ENCODE measurements at regions not wholly inside any gene's neighbourhood (a gene's known extent, or its start where the extent isn't known, plus 50 kb on each side); places are given as distances from the start of the nearest gene placed in this dataset.

DNA sequence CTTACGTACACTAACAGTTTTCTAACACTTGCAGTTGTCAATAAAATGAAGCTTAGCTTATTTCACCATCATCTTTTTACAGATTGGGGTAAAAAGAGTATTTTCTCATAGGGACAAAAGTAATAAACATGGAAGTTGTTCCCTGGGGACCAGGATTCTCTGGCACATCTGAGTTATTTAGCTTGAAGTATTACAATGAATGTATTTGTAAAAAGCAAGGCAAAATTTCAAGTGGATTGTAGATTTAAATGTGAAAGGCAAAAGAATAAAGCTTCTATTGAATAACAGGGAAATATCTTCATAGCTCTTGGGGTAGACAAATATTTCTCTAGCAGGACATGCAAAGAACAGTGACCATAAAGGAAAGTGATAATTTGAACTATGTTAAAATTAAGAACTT lies 260.0 kb upstream of the ECI2 start:
- DNase-seq (ENCODE audit: low spot score in 2 of 2) (no peak), ATAC-seq (no peak)
- Mint-ChIP-seq H3K36me3 (no peaks in the 10 kb centered on the region), H3K9me3 (no peaks in the 10 kb centered on the region), H3K4me3 (no peak overlapping the region), H3K27ac (no peak overlapping the region), H3K4me1 (no peaks in the 10 kb centered on the region)

- Mint-ChIP-seq H3K27ac (no peak overlapping the region), H3K4me1 (no peaks in the 10 kb centered on the region), H3K4me3 (no peak overlapping the region), H3K9me3 (no peaks in the 10 kb centered on the region), H3K36me3 (no peaks in the 10 kb centered on the region)
- DNase-seq (ENCODE audit: low spot score in 2 of 2) (no peak), ATAC-seq (no peak)
Measured at GRCh38 chr6:4394786-4395185, 259.4 kb upstream of the ECI2 start.

DNA sequence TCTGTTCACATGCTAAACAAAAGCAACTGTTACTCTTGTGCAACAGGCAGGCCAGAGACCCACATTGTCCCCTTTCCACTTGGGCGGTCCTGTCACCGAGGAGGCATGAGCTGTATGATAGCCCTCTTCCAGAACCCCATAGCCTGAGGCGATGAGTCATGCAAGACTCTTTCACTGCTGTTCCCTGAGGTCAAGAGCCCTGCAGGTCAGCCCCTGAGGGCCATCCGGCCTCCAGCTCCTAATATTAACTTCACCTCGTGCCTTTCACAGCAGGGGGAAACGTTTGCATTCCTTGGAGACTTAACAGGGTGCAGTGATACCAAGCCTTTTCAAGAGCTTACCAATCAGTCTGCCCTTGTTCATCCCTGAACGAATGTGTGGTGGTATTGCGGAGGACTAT lies 253.3 kb upstream of the ECI2 start:
- ATAC-seq (no peak), DNase-seq (ENCODE audit: low spot score in 2 of 2) (no peak)
- Mint-ChIP-seq H3K4me1 (no peaks in the 10 kb centered on the region), H3K27ac (no peak overlapping the region), H3K36me3 (no peaks in the 10 kb centered on the region), H3K4me3 (no peak overlapping the region), H3K9me3 (peaks cover 9% of the 10 kb centered on the region)

DNA sequence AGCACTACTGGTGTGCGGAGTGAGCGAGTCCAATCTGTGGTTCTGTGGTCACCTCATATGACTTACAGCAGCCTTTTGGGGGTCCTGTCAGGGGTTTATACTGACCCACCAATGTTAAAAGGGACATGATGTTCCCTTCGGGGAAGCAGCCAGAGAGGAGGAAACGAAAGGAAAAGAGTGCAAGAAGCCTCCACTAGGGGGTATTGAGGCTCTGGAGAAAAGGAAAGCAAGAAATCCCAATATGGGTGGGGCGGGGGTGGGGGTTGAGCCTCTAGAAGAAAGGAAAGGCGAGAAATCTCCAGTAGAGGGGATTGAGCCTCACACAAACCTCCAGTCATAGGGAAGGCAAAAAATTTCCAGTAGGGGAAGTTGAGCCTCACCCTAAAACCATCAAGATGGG lies 249.3 kb upstream of the ECI2 start:
- no peak overlapping the region for H3K27ac Mint-ChIP-seq

DNA sequence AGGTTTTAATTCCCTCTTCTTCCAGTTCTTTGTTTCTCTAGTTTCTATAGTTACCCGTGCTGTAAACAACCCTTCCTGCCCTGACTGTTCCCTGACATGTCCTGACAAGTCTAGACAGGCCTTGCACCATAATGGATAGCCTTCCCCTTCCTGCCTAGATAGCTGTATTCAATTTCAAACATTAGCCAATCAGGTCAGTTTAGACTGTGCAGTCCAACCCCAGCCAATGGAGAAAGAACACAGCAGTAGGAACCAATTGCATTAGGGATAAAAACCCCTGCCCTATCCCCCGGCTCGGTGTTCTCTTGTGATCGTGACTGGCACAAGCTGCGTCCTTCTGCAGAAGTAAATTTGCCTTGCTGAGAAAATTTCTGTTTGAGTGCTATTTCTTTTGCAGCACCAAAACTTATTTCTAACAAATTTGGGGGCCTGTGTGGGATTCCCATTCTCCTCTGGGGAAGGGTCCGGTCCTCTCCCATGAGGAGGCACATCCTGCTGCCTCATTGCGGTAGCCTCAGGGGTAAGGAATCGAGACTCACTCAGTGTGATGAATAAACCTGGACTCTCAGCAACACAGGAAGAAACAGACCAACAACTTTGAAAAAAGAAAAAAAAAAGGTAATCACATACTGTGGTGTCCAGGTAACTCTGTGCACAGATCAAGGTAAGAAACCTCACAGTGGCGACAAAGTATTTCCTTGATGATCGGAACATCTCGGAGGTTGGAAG lies 248.7 kb upstream of the ECI2 start:
- no peak for ATAC-seq
- no peaks in the 10 kb centered on the region for H3K4me1 Mint-ChIP-seq
- H3K27ac Mint-ChIP-seq, result no peak overlapping the region
- H3K36me3 Mint-ChIP-seq, result no peaks in the 10 kb centered on the region
- H3K4me3 Mint-ChIP-seq, result no peak overlapping the region
- no peak for DNase-seq (ENCODE audit: low spot score in 2 of 2)
- peaks cover 15% of the 10 kb centered on the region for H3K9me3 Mint-ChIP-seq

More for the DNA sequence above, 249.3 kb upstream of the ECI2 start:
- Mint-ChIP-seq H3K36me3 (no peaks in the 10 kb centered on the region), H3K9me3 (peaks cover 15% of the 10 kb centered on the region), H3K4me3 (no peak overlapping the region), H3K4me1 (no peaks in the 10 kb centered on the region)
- DNase-seq (ENCODE audit: low spot score in 2 of 2) (no peak), ATAC-seq (no peak)

GRCh38 chr6:4382362-4382853 lies 247.0 kb upstream of the ECI2 start:
- peaks cover 15% of the 10 kb centered on the region for H3K9me3 Mint-ChIP-seq
- ATAC-seq, result no peak
- no peak overlapping the region for H3K27ac Mint-ChIP-seq
- no peak for DNase-seq (ENCODE audit: low spot score in 2 of 2)
- H3K4me1 Mint-ChIP-seq, result no peaks in the 10 kb centered on the region
- no peak overlapping the region for H3K4me3 Mint-ChIP-seq
- H3K36me3 Mint-ChIP-seq, result no peaks in the 10 kb centered on the region

DNA sequence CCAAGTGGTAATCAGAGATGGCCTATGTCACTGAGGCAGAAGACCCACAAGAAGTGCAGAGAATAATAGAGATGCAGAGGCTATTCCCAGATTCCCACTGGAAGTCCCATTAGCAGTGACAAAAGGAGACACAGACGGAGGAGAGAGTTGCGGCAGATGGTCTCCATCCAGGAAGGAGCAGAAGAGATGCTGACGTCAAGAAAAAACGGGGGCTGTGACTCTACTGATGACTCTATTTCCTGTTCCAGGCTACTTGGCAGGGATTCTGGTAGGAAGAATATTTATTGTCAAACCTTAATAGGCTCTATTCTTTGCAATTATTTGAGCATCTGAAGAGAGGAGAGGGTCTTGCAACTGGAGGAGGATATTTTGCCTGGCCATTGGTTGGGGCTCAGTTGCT lies 246.0 kb upstream of the ECI2 start:
- DNase-seq (ENCODE audit: low spot score in 2 of 2), result no peak
- H3K9me3 Mint-ChIP-seq, result peaks cover 15% of the 10 kb centered on the region
- H3K27ac Mint-ChIP-seq, result no peak overlapping the region

DNA sequence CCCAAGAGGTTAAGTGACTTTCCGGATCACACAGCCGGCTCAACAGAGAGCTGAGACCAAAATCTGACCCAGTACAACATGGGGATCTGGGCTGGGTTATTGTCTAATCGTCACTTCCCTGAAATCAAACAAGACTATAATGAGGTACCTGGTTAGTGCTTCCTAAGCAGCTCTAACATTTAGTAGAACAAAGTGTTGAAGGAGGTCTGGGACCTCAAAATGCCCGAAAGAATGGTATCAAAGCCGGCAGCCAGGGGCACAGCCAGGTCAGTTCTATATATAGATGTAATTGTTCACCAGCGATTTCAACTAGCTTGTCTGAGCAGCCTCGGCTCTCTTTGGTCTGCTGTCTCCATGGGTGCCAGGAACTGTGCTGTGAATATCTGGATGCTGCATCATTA lies 245.5 kb upstream of the ECI2 start:
- Mint-ChIP-seq H3K9me3 (peaks cover 15% of the 10 kb centered on the region), H3K4me3 (no peak overlapping the region), H3K36me3 (no peaks in the 10 kb centered on the region), H3K4me1 (no peaks in the 10 kb centered on the region), H3K27ac (no peak overlapping the region)
- ATAC-seq, result no peak
- no peak for DNase-seq (ENCODE audit: low spot score in 2 of 2)

More for the DNA sequence above, 246.0 kb upstream of the ECI2 start:
- Mint-ChIP-seq H3K4me3 (no peak overlapping the region), H3K36me3 (no peaks in the 10 kb centered on the region), H3K4me1 (no peaks in the 10 kb centered on the region)
- ATAC-seq, result no peak

DNA sequence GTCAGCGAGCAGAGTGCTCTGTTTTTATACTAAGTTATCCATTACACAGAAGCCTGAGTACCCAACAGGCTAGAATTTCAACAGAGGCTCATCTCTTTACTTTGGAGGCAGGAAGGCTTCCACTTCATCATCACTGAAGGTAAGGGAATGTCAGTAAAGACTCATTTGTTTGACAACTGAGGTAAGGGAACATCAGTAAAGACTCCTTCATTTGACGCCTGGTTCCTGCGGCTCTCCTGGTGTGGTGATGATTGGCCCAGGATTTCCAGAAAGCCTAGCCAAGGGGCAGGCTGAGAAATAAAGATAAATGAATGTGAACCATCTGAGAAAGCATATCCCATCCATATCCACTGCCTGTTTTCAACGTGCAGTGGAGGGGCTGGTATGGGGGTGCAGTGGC lies 244.6 kb upstream of the ECI2 start:
- no peak for ATAC-seq

DNA sequence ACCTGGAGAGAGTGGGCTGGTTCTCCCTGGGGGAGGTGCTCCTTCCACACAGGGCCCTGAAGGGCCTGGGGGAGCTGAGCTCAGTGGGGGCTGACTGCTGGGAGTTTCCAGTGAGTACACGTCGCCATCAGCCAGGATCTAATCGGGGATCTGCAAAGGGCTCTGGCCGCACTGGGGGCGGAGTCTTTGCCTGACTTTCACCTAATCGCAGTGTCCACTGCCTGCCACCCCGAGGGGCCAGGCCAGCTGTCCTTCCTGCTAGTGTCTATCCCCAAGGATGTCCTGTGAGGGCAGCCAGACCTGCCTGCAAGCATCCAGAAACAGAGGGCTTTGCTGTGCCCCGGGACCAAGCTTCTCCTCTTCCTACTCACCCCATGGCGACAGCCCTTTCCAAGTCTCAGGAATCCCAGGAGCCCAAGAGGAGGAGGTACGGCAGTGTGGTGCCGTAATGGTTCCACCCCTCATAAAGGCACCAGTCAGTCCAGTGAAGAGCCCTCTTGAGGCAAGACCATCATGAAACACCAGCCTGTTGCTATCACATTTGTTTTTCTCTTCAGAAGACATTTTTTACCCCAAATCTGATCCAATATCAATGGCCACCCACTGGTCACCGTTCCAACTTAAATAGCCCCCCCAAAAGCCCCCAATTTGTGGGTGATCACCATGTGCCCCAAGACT lies 243.1 kb upstream of the ECI2 start:
- no peak overlapping the region for H3K27ac Mint-ChIP-seq

More for the DNA sequence above, 244.6 kb upstream of the ECI2 start:
- peaks cover 15% of the 10 kb centered on the region for H3K9me3 Mint-ChIP-seq
- H3K4me1 Mint-ChIP-seq, result no peaks in the 10 kb centered on the region
- no peaks in the 10 kb centered on the region for H3K36me3 Mint-ChIP-seq
- H3K4me3 Mint-ChIP-seq, result no peak overlapping the region
- DNase-seq (ENCODE audit: low spot score in 2 of 2), result no peak
- no peak overlapping the region for H3K27ac Mint-ChIP-seq

DNA sequence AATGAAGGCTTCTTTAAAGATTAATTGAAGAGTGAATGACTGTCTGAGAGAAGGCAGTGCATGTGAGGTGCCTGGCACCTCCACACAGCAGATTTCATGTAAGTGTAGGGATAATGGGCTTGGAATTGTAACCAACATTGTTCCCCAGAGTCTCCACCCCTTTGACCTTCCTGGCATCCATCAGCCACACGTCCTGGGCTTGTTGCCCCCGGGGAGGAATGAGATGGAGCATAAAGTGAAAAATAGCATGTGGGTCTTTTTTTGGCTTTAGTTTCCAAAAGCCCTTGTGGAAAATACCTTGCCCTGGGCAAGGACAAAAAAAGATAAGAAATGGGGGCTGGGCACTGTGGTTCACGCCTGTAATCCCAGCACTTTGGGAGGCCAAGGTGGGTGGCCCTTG lies 242.2 kb upstream of the ECI2 start:
- Mint-ChIP-seq H3K4me3 (no peak overlapping the region), H3K9me3 (peaks cover 6% of the 10 kb centered on the region), H3K4me1 (no peaks in the 10 kb centered on the region), H3K36me3 (no peaks in the 10 kb centered on the region), H3K27ac (no peak overlapping the region)
- DNase-seq (ENCODE audit: low spot score in 2 of 2) (no peak), ATAC-seq (no peak)

More for the DNA sequence above, 243.1 kb upstream of the ECI2 start:
- Mint-ChIP-seq H3K36me3 (no peaks in the 10 kb centered on the region), H3K9me3 (peaks cover 6% of the 10 kb centered on the region), H3K4me3 (no peak overlapping the region), H3K4me1 (no peaks in the 10 kb centered on the region)
- DNase-seq (ENCODE audit: low spot score in 2 of 2) (no peak), ATAC-seq (no peak)

DNA sequence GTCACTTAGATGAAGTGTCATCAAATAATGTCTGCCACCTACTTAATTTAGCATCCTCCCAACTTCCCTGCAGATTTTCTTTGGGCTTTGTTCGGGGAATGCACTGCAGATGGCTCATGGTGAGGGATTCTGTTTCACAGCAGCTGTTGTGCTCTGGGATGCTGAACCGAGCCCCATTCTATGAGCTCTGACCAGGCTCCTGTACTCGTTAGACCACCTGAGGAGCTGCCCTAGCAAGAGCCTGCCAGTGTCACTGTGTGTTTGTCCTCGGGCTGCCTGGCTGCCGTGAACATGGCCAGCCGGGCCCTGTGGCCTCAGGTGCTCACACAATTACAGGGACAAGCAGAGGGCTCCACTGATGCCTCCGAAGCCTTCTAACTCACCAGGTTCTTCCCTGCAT lies 238.8 kb upstream of the ECI2 start:
- Mint-ChIP-seq H3K4me3 (no peak overlapping the region), H3K27ac (no peak overlapping the region), H3K36me3 (no peaks in the 10 kb centered on the region), H3K4me1 (no peaks in the 10 kb centered on the region), H3K9me3 (no peaks in the 10 kb centered on the region)
- DNase-seq (ENCODE audit: low spot score in 2 of 2), result no peak
- no peak for ATAC-seq

DNA sequence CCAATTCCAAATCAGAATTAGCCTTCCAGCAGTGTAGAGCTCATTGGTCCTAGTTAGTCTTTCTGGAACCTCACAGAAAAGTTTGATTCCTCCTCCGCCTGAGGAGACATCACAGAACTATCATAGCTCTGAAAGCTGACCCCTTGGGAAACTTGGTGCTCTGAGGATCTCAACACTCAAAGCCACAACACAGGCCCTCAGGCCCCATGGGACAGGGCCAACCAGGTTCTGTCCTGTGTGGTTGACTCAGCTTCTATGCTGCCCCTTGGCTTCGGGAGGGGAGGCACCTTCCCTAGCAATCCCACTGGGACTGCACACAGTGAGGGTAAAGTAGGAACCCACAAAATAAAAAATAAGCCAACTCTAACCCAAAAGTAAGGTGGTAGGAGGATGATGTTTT lies 237.5 kb upstream of the ECI2 start:
- Mint-ChIP-seq H3K4me1 (no peaks in the 10 kb centered on the region), H3K4me3 (no peak overlapping the region), H3K36me3 (no peaks in the 10 kb centered on the region), H3K9me3 (no peaks in the 10 kb centered on the region), H3K27ac (no peak overlapping the region)
- no peak for DNase-seq (ENCODE audit: low spot score in 2 of 2)
- no peak for ATAC-seq

DNA sequence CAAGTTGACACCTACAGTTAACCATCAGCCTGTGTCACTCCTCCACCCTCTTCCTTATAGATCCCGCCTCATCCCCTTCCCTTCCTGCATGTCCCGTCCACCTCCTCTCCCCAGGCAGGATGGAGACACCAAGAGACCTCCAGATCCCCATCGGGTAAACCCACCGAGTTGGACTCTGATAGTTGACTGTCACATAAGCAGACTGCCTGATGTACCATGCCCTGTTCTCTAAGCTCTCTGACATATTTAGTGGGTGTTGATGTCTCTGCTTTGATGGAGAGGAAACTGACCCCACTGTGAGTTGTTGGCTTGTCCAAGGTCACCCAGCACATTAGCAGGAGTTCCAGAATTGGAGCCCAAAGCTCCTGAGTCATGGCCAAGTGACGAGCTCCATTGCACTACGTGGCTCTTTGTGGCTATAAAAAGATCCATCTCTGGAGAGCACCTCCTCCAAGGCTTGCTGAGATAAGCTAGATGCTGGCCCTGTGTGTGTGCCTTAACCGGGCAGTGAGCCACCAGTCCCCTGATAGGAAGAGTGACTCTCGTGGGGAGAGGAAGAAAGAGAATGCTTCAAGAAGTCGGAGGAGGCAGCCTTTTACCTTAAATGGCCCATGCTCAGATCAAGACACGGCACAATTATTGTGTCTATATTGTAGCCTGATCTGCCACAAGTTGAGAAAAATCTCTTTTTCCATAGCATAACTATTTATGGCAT lies 236.0 kb upstream of the ECI2 start:
- ATAC-seq, result no peak
- Mint-ChIP-seq H3K9me3 (no peaks in the 10 kb centered on the region), H3K36me3 (no peaks in the 10 kb centered on the region), H3K4me3 (no peak overlapping the region), H3K4me1 (no peaks in the 10 kb centered on the region), H3K27ac (no peak overlapping the region)
- no peak for DNase-seq (ENCODE audit: low spot score in 2 of 2)

DNA sequence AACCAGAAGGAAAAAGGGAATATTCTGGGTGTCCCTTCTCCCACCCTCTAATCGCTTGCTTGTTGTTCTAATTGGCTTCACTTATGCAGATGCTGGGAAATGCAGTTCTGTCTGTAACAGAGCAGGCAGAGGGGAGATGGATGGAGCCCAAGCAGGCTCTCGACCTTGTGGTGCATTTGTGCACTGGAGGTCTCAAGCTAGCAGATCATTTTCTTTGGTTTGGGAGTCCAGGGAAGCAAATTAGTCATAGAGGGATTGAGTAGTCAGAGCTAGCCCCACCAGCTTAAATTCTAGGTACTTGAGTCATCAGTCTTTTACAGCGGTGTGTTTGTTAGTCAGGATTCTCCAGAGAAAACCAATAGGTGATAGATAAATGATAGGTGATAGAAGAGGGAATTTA lies 234.7 kb upstream of the ECI2 start:
- no peak overlapping the region for H3K27ac Mint-ChIP-seq
- peaks cover under 1% of the 10 kb centered on the region for H3K4me1 Mint-ChIP-seq
- no peaks in the 10 kb centered on the region for H3K9me3 Mint-ChIP-seq
- ATAC-seq (no peak), DNase-seq (ENCODE audit: low spot score in 2 of 2) (no peak)
- H3K36me3 Mint-ChIP-seq, result no peaks in the 10 kb centered on the region
- H3K4me3 Mint-ChIP-seq, result no peak overlapping the region

DNA sequence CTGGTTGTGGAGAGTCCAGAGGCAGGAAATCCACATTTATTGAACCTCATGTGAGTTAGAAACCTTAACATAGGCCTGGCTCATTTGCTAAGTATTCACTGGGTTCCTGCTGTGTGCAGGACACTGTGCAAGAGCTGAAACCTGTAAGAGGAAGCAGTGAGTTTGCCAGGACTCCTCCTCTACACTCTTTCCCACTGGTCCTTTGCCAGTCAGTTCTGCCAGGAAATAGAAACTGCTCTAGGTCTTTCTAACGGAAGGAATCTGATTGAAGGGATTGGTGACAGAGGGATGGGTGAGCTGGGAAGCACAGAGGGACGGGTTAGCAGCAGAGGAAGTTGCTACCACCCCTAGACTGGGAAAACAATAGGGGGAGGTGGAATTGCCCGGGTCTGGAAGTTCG lies 234.2 kb upstream of the ECI2 start:
- Mint-ChIP-seq H3K4me3 (no peak overlapping the region), H3K4me1 (peaks cover 5% of the 10 kb centered on the region), H3K36me3 (no peaks in the 10 kb centered on the region), H3K27ac (no peak overlapping the region), H3K9me3 (no peaks in the 10 kb centered on the region)
- DNase-seq (ENCODE audit: low spot score in 2 of 2) (no peak), ATAC-seq (no peak)
